ENCODE measurements at regions not wholly inside any gene's neighbourhood (a gene's known extent, or its start where the extent isn't known, plus 50 kb on each side); places are given as distances from the start of the nearest gene placed in this dataset.
"Not testable (repeated sequence)": the region's sequence is repeated elsewhere in the genome, so short reads cannot be mapped to it uniquely, and the experiment has no call there.

GRCh38 chr10:27344568-27345454 lies 104.2 kb upstream of the ACBD5 start:
- no peak overlapping the region for H3K4me3 ChIP-seq (ENCODE audit: low read depth in 1 of 2, low read length in 1 of 2)
- H3K9me3 ChIP-seq = no peaks in the 10 kb centered on the region
- no peaks in the 10 kb centered on the region for H3K36me3 ChIP-seq
- peaks cover 27 to 28% of the 10 kb centered on the region in 2 experiments for H3K4me1 ChIP-seq (ENCODE audit: control insufficient read depth in 1 of 2, insufficient read depth in 1 of 2, low read depth in 1 of 2, low read length in 1 of 2)
- H3K27ac ChIP-seq = peak overlapping the region; percentile 30
- no peak for TF ChIP-seq CTCF (IDR thresholded peaks at IDR 0.05)
- H3K27me3 ChIP-seq = no peaks in the 10 kb centered on the region

- TF ChIP-seq CTCF (IDR thresholded peaks at IDR 0.05) = no peak
- H3K4me3 ChIP-seq (ENCODE audit: low read depth in 1 of 2, low read length in 1 of 2) = no peak overlapping the region
- H3K27me3 ChIP-seq = no peaks in the 10 kb centered on the region
Observed at GRCh38 chr10:27341001-27341400, 100.4 kb upstream of the ACBD5 start.

GRCh38 chr10:27335246-27335645 lies 94.6 kb upstream of the ACBD5 start:
- H3K4me1 ChIP-seq (ENCODE audit: control insufficient read depth in 1 of 2, insufficient read depth in 1 of 2, low read depth in 1 of 2, low read length in 1 of 2) = peaks cover 11 to 12% of the 10 kb centered on the region in 2 experiments
- H3K36me3 ChIP-seq; H3K9me3 ChIP-seq; H3K27me3 ChIP-seq; H3K4me3 ChIP-seq (ENCODE audit: low read depth in 1 of 2, low read length in 1 of 2): not testable (repeated sequence)
- H3K27ac ChIP-seq = peak overlapping the region; percentile 54

More at GRCh38 chr10:27341001-27341400, 100.4 kb upstream of the ACBD5 start:
- Histone ChIP-seq H3K36me3 (no peaks in the 10 kb centered on the region), H3K9me3 (no peaks in the 10 kb centered on the region), H3K27ac (no peak overlapping the region), H3K4me1 (ENCODE audit: control insufficient read depth in 1 of 2, insufficient read depth in 1 of 2, low read depth in 1 of 2, low read length in 1 of 2) (peaks cover 11 to 14% of the 10 kb centered on the region in 2 experiments)

GRCh38 chr10:27330074-27330473 lies 89.5 kb upstream of the ACBD5 start:
- H3K27ac ChIP-seq = no peak overlapping the region
- no peaks in the 10 kb centered on the region for H3K27me3 ChIP-seq
- no peak overlapping the region for H3K4me3 ChIP-seq (ENCODE audit: low read depth in 1 of 2, low read length in 1 of 2)
- no peak for TF ChIP-seq CTCF (IDR thresholded peaks at IDR 0.05)
- no peaks in the 10 kb centered on the region for H3K36me3 ChIP-seq
- H3K4me1 ChIP-seq (ENCODE audit: control insufficient read depth in 1 of 2, insufficient read depth in 1 of 2, low read depth in 1 of 2, low read length in 1 of 2) = peaks cover 5 to 7% of the 10 kb centered on the region in 2 experiments
- no peaks in the 10 kb centered on the region for H3K9me3 ChIP-seq

- TF ChIP-seq CTCF (IDR thresholded peaks at IDR 0.05) = no peak
- Histone ChIP-seq H3K4me3 (ENCODE audit: low read depth in 1 of 2, low read length in 1 of 2) (no peak overlapping the region), H3K36me3 (no peaks in the 10 kb centered on the region), H3K9me3 (no peaks in the 10 kb centered on the region), H3K27me3 (no peaks in the 10 kb centered on the region), H3K27ac (no peak overlapping the region), H3K4me1 (ENCODE audit: control insufficient read depth in 1 of 2, insufficient read depth in 1 of 2, low read depth in 1 of 2, low read length in 1 of 2) (no peaks in the 10 kb centered on the region)
Observed at GRCh38 chr10:27328946-27329345, 88.3 kb upstream of the ACBD5 start.

- not testable (repeated sequence) for H3K36me3 ChIP-seq; H3K27ac ChIP-seq; H3K27me3 ChIP-seq; H3K4me3 ChIP-seq (ENCODE audit: low read depth in 1 of 2, low read length in 1 of 2); H3K4me1 ChIP-seq (ENCODE audit: control insufficient read depth in 1 of 2, insufficient read depth in 1 of 2, low read depth in 1 of 2, low read length in 1 of 2); H3K9me3 ChIP-seq
Observed at GRCh38 chr10:27326748-27327147, 86.2 kb upstream of the ACBD5 start.

Measured in neutrophil (primary cell).